ENCODE measurements at regions not wholly inside any gene's neighbourhood (a gene's known extent, or its start where the extent isn't known, plus 50 kb on each side); places are given as distances from the start of the nearest gene placed in this dataset.

GRCh38 chr10:29021591-29021990 lies 267.3 kb upstream of the LYZL1 start:
- DNase-seq (ENCODE audit: extremely low spot score in 2 of 2): no peak
- no peak overlapping the region for H3K27ac ChIP-seq
- no peaks in the 10 kb centered on the region for H3K9me3 ChIP-seq
- no peaks in the 10 kb centered on the region for H3K27me3 ChIP-seq
- H3K4me3 ChIP-seq: no peak overlapping the region
- no peak for TF ChIP-seq POLR2AphosphoS5 (IDR thresholded peaks at IDR 0.05; ENCODE audit: insufficient read depth in 1 of 2, low read depth in 1 of 2)
- no peak for TF ChIP-seq POLR2A (IDR thresholded peaks at IDR 0.05)
- no peak for TF ChIP-seq CTCF (IDR thresholded peaks at IDR 0.05)
- intact Hi-C loops (cut with DNase I): no loop called here
- H3K4me1 ChIP-seq: no peaks in the 10 kb centered on the region
- no peaks in the 10 kb centered on the region for H3K36me3 ChIP-seq

GRCh38 chr10:29022513-29022912 lies 266.4 kb upstream of the LYZL1 start:
- intact Hi-C loops (cut with DNase I): no loop called here
- Histone ChIP-seq H3K4me1 (no peaks in the 10 kb centered on the region), H3K4me3 (no peak overlapping the region), H3K36me3 (no peaks in the 10 kb centered on the region), H3K9me3 (no peaks in the 10 kb centered on the region), H3K27ac (no peak overlapping the region), H3K27me3 (no peaks in the 10 kb centered on the region)
- TF ChIP-seq POLR2A (IDR thresholded peaks at IDR 0.05): no peak
- DNase-seq (ENCODE audit: extremely low spot score in 2 of 2): no peak

GRCh38 chr10:29023678-29024077 lies 265.2 kb upstream of the LYZL1 start:
- TF ChIP-seq CTCF (IDR thresholded peaks at IDR 0.05): no peak
- no peak for TF ChIP-seq POLR2AphosphoS5 (IDR thresholded peaks at IDR 0.05; ENCODE audit: insufficient read depth in 1 of 2, low read depth in 1 of 2)
- TF ChIP-seq POLR2A (IDR thresholded peaks at IDR 0.05): no peak
- no peaks in the 10 kb centered on the region for H3K36me3 ChIP-seq
- no peak overlapping the region for H3K4me3 ChIP-seq
- H3K27ac ChIP-seq: no peak overlapping the region
- intact Hi-C loops (cut with DNase I): no loop called here
- DNase-seq (ENCODE audit: extremely low spot score in 2 of 2): no peak
- no peaks in the 10 kb centered on the region for H3K4me1 ChIP-seq
- no peaks in the 10 kb centered on the region for H3K27me3 ChIP-seq
- H3K9me3 ChIP-seq: no peaks in the 10 kb centered on the region

GRCh38 chr10:29026065-29026797 lies 262.6 kb upstream of the LYZL1 start:
- intact Hi-C loops (cut with DNase I): no loop called here
- Histone ChIP-seq H3K4me1 (no peaks in the 10 kb centered on the region), H3K4me3 (no peak overlapping the region), H3K36me3 (no peaks in the 10 kb centered on the region), H3K9me3 (no peaks in the 10 kb centered on the region), H3K27me3 (no peaks in the 10 kb centered on the region), H3K27ac (no peak overlapping the region)
- no peak for TF ChIP-seq CTCF (IDR thresholded peaks at IDR 0.05)
- DNase-seq (ENCODE audit: extremely low spot score in 2 of 2): no peak

- H3K9me3 ChIP-seq: no peaks in the 10 kb centered on the region
- no peak for DNase-seq (ENCODE audit: extremely low spot score in 2 of 2)
- H3K4me3 ChIP-seq: no peak overlapping the region
These were observed 261.9 kb upstream of the LYZL1 start for GRCh38 chr10:29026802-29027580.

More at GRCh38 chr10:29026802-29027580, 261.9 kb upstream of the LYZL1 start:
- Histone ChIP-seq H3K4me1 (no peaks in the 10 kb centered on the region), H3K27me3 (no peaks in the 10 kb centered on the region), H3K27ac (no peak overlapping the region), H3K36me3 (no peaks in the 10 kb centered on the region)
- TF ChIP-seq CTCF (IDR thresholded peaks at IDR 0.05) (no peak), POLR2A (IDR thresholded peaks at IDR 0.05) (no peak), POLR2AphosphoS5 (IDR thresholded peaks at IDR 0.05; ENCODE audit: insufficient read depth in 1 of 2, low read depth in 1 of 2) (no peak)
- intact Hi-C loops (cut with DNase I): no loop called here
